Omental fat pad (tissue), 3 donors: ENCODE measurements at regions not wholly inside any gene's neighbourhood (a gene's known extent, or its start where the extent isn't known, plus 50 kb on each side); places are given as distances from the start of the nearest gene placed in this dataset. TPM values are rescaled to one million over a fixed set of nuclear protein-coding genes. Genes with fewer than 3 reads are reported as not detected.
"Not testable (repeated sequence)": the region's sequence is repeated elsewhere in the genome, so short reads cannot be mapped to it uniquely, and the experiment has no call there.

ENCODE experiments used
- ATAC-seq: fragments of 150-250 bp; one replicate; pipeline ENCODE4 v1.9.1; 2016; ENCODE audit warnings: mild to moderate bottlenecking, moderate library complexity; ENCODE audit not compliant: low FRiP score
- DNase-seq: peaks from one replicate; pipeline ENCODE4 v3.0.0-alpha.2; 2019; ENCODE audit warnings: low spot score
- CTCF ChIP-seq, 3 donors: fragments of 450-650 bp; IDR thresholded peaks; one replicate each; pipeline ENCODE4 v1.5.1; 2016 to 2017; ENCODE audit warnings: antibody characterized with exemption in 3 of 3, mild to moderate bottlenecking in 3 of 3, moderate library complexity in 2 of 3
- small RNA-seq: library from RNA; depleted of rRNA; stranded (forward); fragments of <200 nt; gene quantifications from one replicate; pipeline ENCODE3, GENCODE V24; 2016

GRCh38 chr10:113495553-113495952 lies 57.3 kb upstream of the HABP2 start:
- no peak for DNase-seq
- no peak for TF ChIP-seq CTCF (IDR thresholded peaks at IDR 0.05)
- ATAC-seq, result no peak

GRCh38 chr10:113496111-113497109 lies 56.4 kb upstream of the HABP2 start:
- DNase-seq (no peak), ATAC-seq (no peak)
- TF ChIP-seq CTCF (IDR thresholded peaks at IDR 0.05), result no peak

- DNase-seq (peak; percentile 45), ATAC-seq (no peak)
- no peak for TF ChIP-seq CTCF (IDR thresholded peaks at IDR 0.05)
These were observed 55.7 kb upstream of the HABP2 start for GRCh38 chr10:113497198-113497597.

- no peak for ATAC-seq
- DNase-seq, result no peak
- no peak for TF ChIP-seq CTCF (IDR thresholded peaks at IDR 0.05)
These were observed 53.9 kb upstream of the HABP2 start for GRCh38 chr10:113498997-113499396.

- ATAC-seq (no peak), DNase-seq (no peak)
- no peak for TF ChIP-seq CTCF (IDR thresholded peaks at IDR 0.05)
These were observed 53.0 kb upstream of the HABP2 start for GRCh38 chr10:113499806-113500205.

GRCh38 chr10:113501031-113501430 lies 51.8 kb upstream of the HABP2 start:
- DNase-seq, ATAC-seq: not testable (repeated sequence)

Small RNAs in the stretch of these regions (small RNA-seq; reads per million reads assigned to genes)
- gene RNU7-165P, result not detected
